Right atrium auricular region (tissue), 2 donors: ENCODE measurements at regions not wholly inside any gene's neighbourhood (a gene's known extent, or its start where the extent isn't known, plus 50 kb on each side); places are given as distances from the start of the nearest gene placed in this dataset.

Experiments
- DNase-seq: peaks from one replicate; pipeline ENCODE4 v3.0.0-alpha.2; 2019; ENCODE audit warnings: low spot score
- H3K27ac ChIP-seq, 2 donors: fragments of 200-600 bp; sonication (generic); 1 replicate in 1 of 2; 2 replicates in 1 of 2; pipeline ENCODE4 v1.5.1; 2016 to 2019
- H3K27me3 ChIP-seq, 2 donors: fragments of 200-600 bp; sonication (generic); one replicate each; pipeline versions ENCODE4 v1.5.1 to v1.6.0; 2017 to 2019
- H3K36me3 ChIP-seq: fragments of 200-600 bp; sonication (generic); one replicate; pipeline ENCODE4 v1.5.1; 2016
- H3K4me1 ChIP-seq, 2 donors: fragments of 200-600 bp; sonication (generic); one replicate each; pipeline versions ENCODE4 v1.5.1 to v1.6.0; 2017 to 2019
- H3K4me3 ChIP-seq, 2 donors: fragments of 200-600 bp; sonication (generic); 1 replicate in 1 of 2; 2 replicates in 1 of 2; pipeline ENCODE4 v1.5.1; 2017 to 2019; ENCODE audit warnings: mild to moderate bottlenecking in 1 of 2, moderate library complexity in 1 of 2
- H3K9me3 ChIP-seq, 2 donors: fragments of 200-600 bp; sonication (generic); one replicate each; pipeline ENCODE4 v1.5.1; 2019
- TF ChIP-seq, protein P1 (sequence below), 2 donors: fragments of 200-600 bp; sonication (generic); IDR thresholded peaks; one replicate each; pipeline ENCODE4 v1.5.1; 2019; ENCODE audit warnings: antibody characterized with exemption in 2 of 2

DNA sequence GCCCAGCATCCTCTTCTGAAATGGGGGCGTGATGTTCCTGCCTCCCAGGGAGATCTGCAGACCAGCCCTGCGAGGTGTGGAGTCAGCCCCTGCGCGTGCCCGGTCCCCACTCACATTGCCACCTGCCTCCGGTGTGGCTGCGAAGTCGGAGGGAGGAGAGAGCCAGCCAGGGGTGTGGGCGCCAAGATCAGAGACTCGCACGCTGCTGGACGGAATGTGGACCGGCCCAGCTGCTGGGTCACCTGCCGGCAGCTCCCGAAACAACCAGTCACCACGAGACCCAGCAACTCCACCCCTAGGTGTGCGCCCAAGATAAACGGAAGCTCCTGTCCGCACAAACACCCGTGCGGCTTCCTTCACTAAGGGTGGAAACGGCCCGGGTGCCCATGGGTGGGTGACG lies 51.1 kb upstream of the EGFL7 start:
- H3K9me3 ChIP-seq: no peaks in the 10 kb centered on the region
- no peak overlapping the region for H3K4me3 ChIP-seq
- H3K27ac ChIP-seq: no peak overlapping the region
- DNase-seq: no peak
- no peaks in the 10 kb centered on the region for H3K36me3 ChIP-seq
- H3K4me1 ChIP-seq: peaks cover 0 to 29% of the 10 kb centered on the region in 2 donors
- H3K27me3 ChIP-seq: no peaks in the 10 kb centered on the region
- TF ChIP-seq, protein P1, sequence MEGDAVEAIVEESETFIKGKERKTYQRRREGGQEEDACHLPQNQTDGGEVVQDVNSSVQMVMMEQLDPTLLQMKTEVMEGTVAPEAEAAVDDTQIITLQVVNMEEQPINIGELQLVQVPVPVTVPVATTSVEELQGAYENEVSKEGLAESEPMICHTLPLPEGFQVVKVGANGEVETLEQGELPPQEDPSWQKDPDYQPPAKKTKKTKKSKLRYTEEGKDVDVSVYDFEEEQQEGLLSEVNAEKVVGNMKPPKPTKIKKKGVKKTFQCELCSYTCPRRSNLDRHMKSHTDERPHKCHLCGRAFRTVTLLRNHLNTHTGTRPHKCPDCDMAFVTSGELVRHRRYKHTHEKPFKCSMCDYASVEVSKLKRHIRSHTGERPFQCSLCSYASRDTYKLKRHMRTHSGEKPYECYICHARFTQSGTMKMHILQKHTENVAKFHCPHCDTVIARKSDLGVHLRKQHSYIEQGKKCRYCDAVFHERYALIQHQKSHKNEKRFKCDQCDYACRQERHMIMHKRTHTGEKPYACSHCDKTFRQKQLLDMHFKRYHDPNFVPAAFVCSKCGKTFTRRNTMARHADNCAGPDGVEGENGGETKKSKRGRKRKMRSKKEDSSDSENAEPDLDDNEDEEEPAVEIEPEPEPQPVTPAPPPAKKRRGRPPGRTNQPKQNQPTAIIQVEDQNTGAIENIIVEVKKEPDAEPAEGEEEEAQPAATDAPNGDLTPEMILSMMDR (IDR thresholded peaks at IDR 0.05): no peak

DNA sequence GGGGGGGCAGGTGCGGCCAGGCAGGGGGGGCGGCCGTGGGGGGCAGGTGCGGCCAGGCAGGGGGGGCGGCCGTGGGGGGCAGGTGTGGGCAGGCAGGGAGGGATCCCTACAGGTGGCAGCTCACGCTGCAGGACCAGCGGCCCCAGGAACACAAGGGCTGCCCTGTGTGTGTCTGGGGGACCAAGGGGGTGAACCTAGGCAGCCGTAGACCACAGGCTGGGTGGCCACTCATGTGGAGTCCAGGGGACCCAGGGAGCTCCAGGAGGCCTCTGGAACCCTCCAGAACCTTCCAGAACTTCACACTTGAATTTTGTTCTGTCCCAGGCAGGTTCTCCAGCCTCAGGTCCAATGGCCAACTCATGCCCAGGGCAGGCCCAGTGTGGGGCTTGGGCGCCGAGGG lies 51.6 kb upstream of the EGFL7 start:
- no peaks in the 10 kb centered on the region for H3K36me3 ChIP-seq
- TF ChIP-seq, protein P1 (IDR thresholded peaks at IDR 0.05): no peak
- H3K27me3 ChIP-seq: no peaks in the 10 kb centered on the region
- no peak overlapping the region for H3K27ac ChIP-seq
- no peaks in the 10 kb centered on the region for H3K9me3 ChIP-seq
- no peak for DNase-seq
- H3K4me1 ChIP-seq: peaks cover 0 to 34% of the 10 kb centered on the region in 2 donors
- H3K4me3 ChIP-seq: no peak overlapping the region

DNA sequence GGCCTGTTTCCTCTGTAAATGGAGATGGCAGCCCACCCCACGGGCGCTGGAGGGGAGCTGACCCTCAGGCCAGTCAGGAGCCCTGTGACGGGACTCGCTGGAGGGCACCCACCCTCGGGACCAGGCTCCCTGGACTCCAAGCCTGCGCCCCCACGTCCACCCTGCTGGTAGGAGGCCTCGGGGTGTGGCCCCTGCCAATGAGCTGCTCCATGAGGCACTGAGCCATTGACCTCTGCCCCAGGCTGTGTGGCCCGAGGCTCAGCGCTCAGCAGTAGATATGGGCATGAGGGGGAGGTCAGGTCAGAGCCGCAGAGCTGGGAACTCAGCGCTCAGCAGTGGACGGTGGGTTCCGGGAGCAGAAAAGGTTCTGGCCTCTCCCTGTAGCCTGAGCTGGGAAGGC lies 52.3 kb upstream of the EGFL7 start:
- no peak for DNase-seq
- H3K36me3 ChIP-seq: no peaks in the 10 kb centered on the region
- H3K4me3 ChIP-seq: no peak overlapping the region
- H3K4me1 ChIP-seq: peaks cover 0 to 39% of the 10 kb centered on the region in 2 donors
- H3K27ac ChIP-seq: no peak overlapping the region
- H3K27me3 ChIP-seq: no peaks in the 10 kb centered on the region
- TF ChIP-seq, protein P1 (IDR thresholded peaks at IDR 0.05): no peak
- H3K9me3 ChIP-seq: no peaks in the 10 kb centered on the region

DNA sequence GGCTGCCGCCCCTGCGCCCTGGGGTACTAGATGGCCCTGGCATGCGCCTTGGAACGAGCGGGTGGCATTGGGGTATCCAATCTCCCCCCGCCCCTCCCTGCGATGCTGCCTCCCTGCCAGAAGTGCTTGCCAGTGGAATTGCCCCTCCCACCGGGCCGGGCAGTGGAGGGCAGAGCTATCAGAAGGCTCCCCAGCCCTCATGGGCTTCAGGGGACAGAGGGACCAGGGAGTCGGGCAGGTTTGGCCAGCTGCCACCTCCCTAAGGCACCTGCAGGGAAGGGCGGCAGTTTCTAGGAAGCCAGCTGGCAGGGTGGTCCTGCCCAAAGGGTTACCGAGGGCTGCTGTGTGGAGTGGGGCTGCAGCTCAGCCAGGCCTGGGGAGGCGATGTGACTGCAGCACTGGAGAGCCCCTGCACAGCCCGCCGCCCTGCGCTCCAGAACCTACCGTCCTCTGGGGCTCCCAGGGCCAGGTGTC lies 52.8 kb upstream of the EGFL7 start:
- H3K9me3 ChIP-seq: no peaks in the 10 kb centered on the region
- no peak overlapping the region for H3K27ac ChIP-seq
- TF ChIP-seq, protein P1 (IDR thresholded peaks at IDR 0.05): no peak
- no peaks in the 10 kb centered on the region for H3K36me3 ChIP-seq
- no peak overlapping the region for H3K4me3 ChIP-seq
- no peaks in the 10 kb centered on the region for H3K27me3 ChIP-seq
- peaks cover 0 to 39% of the 10 kb centered on the region in 2 donors for H3K4me1 ChIP-seq
- no peak for DNase-seq

DNA sequence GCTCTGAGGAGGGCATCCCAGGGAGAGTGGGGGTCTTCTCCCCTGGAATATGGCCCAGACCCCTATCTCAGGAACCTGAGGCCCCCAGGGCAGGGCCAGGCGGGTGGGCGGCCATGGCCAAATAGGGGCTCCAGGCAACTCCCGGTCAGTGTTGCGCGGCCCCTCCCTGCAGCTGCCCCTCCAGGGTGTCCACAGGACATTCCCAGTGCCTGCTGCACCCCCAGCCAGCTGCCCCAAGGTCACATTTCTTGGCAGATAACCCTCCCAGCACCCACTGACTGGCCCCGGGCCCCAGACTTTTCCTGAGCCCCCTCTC lies 53.6 kb upstream of the EGFL7 start:
- no peak overlapping the region for H3K27ac ChIP-seq
- no peaks in the 10 kb centered on the region for H3K27me3 ChIP-seq
- H3K9me3 ChIP-seq: no peaks in the 10 kb centered on the region
- H3K36me3 ChIP-seq: no peaks in the 10 kb centered on the region
- H3K4me3 ChIP-seq: no peak overlapping the region
- peaks cover 0 to 38% of the 10 kb centered on the region in 2 donors for H3K4me1 ChIP-seq
- TF ChIP-seq, protein P1 (IDR thresholded peaks at IDR 0.05): no peak
- DNase-seq: no peak

DNA sequence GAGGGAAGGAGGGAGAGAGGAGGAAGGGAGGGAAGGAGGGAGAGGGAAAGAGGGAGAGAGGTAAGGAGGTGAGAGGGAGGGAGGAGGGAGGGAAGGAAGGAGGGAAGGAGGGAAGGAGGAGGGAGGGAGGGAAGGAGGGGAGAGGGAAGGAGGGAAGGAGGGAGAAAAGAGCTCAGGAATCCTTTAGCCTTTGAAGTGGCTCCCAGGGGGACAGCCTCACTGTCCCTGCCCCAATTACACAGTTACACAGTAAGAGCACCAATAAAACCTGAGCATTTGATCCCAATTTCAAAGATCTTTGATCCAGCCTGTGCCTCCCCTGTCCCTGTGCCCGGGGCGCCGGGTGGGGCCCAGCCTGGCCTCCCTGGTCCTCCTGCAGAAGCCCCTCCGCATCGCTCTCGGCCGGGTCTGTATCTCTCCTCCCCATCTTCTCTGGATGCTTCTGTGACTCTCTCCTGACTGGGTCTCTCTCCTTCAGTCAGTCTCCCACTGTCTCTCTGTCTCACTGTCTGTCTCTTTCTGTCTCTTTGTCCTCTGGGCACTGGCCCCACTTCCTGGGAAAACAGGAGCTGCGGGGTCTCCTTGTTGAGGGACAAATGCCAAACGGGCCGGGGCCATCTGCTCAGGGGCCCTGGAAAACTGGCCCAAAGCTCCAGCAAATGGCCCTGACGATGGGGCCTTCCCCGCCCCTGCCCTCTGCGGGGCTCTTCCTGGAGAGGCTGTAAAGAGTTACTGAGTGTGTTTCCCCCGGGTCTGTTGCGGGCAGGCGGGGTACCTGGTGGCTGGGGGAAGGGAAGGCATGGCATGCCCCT lies 54.2 kb upstream of the EGFL7 start:
- TF ChIP-seq, protein P1 (IDR thresholded peaks at IDR 0.05): no peak
- H3K27me3 ChIP-seq: no peaks in the 10 kb centered on the region
- H3K9me3 ChIP-seq: no peaks in the 10 kb centered on the region
- no peaks in the 10 kb centered on the region for H3K36me3 ChIP-seq
- peaks cover 0 to 38% of the 10 kb centered on the region in 2 donors for H3K4me1 ChIP-seq
- H3K27ac ChIP-seq: no peak overlapping the region
- DNase-seq: no peak
- no peak overlapping the region for H3K4me3 ChIP-seq
